Activated CD8-positive, alpha-beta T cell treated with anti-CD3 and anti-CD28 coated beads, Interleukin-2, amount 10 ng/mL, durations not matched to agents 7 days and 5 days (primary cell): ENCODE measurements at regions not wholly inside any gene's neighbourhood (a gene's known extent, or its start where the extent isn't known, plus 50 kb on each side); places are given as distances from the start of the nearest gene placed in this dataset.
"Not testable (repeated sequence)": the region's sequence is repeated elsewhere in the genome, so short reads cannot be mapped to it uniquely, and the experiment has no call there.

Source experiments
- ATAC-seq: fragments of 150-1000 bp; cut with Tn5 transposase; one replicate; pipeline ENCODE4 v1.10.0; 2021; ENCODE audit warnings: moderate library complexity
- CTCF ChIA-PET: fragments of 350-600 bp; sonication (Branson Sonifier 250); formaldehyde crosslinking; loops from one replicate; lab custom pipeline; 2021; ENCODE audit warnings: antibody characterized with exemption; lab: Charles Lee
- POLR2A ChIA-PET: fragments of 350-600 bp; sonication (Branson Sonifier 250); formaldehyde crosslinking; loops from one replicate; lab custom pipeline; 2021; ENCODE audit warnings: antibody characterized with exemption; lab: Charles Lee
- DNase-seq: peaks from one replicate; pipeline ENCODE4 v3.0.0-alpha.2; 2020
- H3K27ac Mint-ChIP-seq: one replicate; pipeline ENCODE4 v1.8.0; 2021; ENCODE audit warnings: mild to moderate bottlenecking, mixed read lengths
- H3K27me3 Mint-ChIP-seq: one replicate; pipeline ENCODE4 v1.8.0; 2021; ENCODE audit warnings: low read depth, mixed read lengths
- H3K36me3 Mint-ChIP-seq: one replicate; pipeline ENCODE4 v1.8.0; 2021; ENCODE audit warnings: low read depth, mixed read lengths
- H3K4me1 Mint-ChIP-seq: one replicate; pipeline ENCODE4 v1.8.0; 2021; ENCODE audit warnings: low read depth, mixed read lengths
- H3K4me3 Mint-ChIP-seq: one replicate; pipeline ENCODE4 v1.8.0; 2021; ENCODE audit warnings: mild to moderate bottlenecking, mixed read lengths
- H3K9me3 Mint-ChIP-seq: one replicate; pipeline ENCODE4 v1.8.0; 2022; ENCODE audit warnings: mixed read lengths; ENCODE audit not compliant: insufficient read depth

DNA sequence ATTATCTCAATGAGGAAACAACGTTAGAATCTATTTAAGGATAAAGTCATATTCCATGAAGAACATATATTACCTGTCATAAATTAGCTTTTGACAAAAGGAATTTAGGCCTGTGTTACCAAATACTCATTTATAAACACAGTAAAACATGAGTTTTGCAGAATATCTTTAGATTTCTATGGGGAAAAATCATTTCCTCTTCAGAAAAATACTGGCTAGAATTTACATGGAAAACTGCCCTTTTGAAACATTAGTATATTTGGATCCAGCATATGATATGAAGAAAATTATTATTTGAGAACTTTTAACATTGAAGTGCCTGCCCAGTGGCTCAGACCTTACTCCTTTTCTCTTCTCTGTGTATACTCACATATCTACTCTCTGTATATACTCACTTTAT lies 131.4 kb upstream of the NEIL3 start:
- ATAC-seq, result no peak
- H3K36me3 Mint-ChIP-seq, result no peaks in the 10 kb centered on the region
- H3K4me1 Mint-ChIP-seq, result no peaks in the 10 kb centered on the region
- ChIA-PET POLR2A (no interaction called here), CTCF (no interaction called here)
- no peaks in the 10 kb centered on the region for H3K27me3 Mint-ChIP-seq
- H3K9me3 Mint-ChIP-seq, result no peaks in the 10 kb centered on the region
- no peak overlapping the region for H3K27ac Mint-ChIP-seq
- DNase-seq, result no peak
- H3K4me3 Mint-ChIP-seq, result no peak overlapping the region

- Mint-ChIP-seq H3K27ac (no peak overlapping the region), H3K36me3 (no peaks in the 10 kb centered on the region), H3K4me1 (no peaks in the 10 kb centered on the region), H3K4me3 (no peak overlapping the region), H3K9me3 (no peaks in the 10 kb centered on the region), H3K27me3 (no peaks in the 10 kb centered on the region)
- ChIA-PET POLR2A (no interaction called here), CTCF (no interaction called here)
- no peak for ATAC-seq
- DNase-seq, result no peak
Measured at GRCh38 chr4:177182166-177182565, 127.5 kb upstream of the NEIL3 start.

- Mint-ChIP-seq H3K4me1 (no peaks in the 10 kb centered on the region), H3K27me3 (no peaks in the 10 kb centered on the region), H3K9me3 (no peaks in the 10 kb centered on the region), H3K27ac (no peak overlapping the region), H3K36me3 (no peaks in the 10 kb centered on the region), H3K4me3 (no peak overlapping the region)
- DNase-seq (no peak), ATAC-seq (no peak)
- ChIA-PET POLR2A (no interaction called here), CTCF (no interaction called here)
Measured at GRCh38 chr4:177182728-177183127, 126.9 kb upstream of the NEIL3 start.

- Mint-ChIP-seq H3K9me3 (no peaks in the 10 kb centered on the region), H3K36me3 (no peaks in the 10 kb centered on the region), H3K4me1 (no peaks in the 10 kb centered on the region), H3K27me3 (no peaks in the 10 kb centered on the region), H3K4me3 (no peak overlapping the region), H3K27ac (no peak overlapping the region)
- CTCF ChIA-PET, result no interaction called here
- DNase-seq, result no peak
- no peak for ATAC-seq
- POLR2A ChIA-PET, result no interaction called here
Measured at GRCh38 chr4:177185151-177185550, 124.5 kb upstream of the NEIL3 start.

- Mint-ChIP-seq H3K36me3 (no peaks in the 10 kb centered on the region), H3K27me3 (no peaks in the 10 kb centered on the region), H3K27ac (no peak overlapping the region), H3K4me3 (no peak overlapping the region), H3K9me3 (no peaks in the 10 kb centered on the region), H3K4me1 (no peaks in the 10 kb centered on the region)
- CTCF ChIA-PET, result no interaction called here
- DNase-seq (no peak), ATAC-seq (no peak)
- POLR2A ChIA-PET, result no interaction called here
Measured at GRCh38 chr4:177185579-177185978, 124.1 kb upstream of the NEIL3 start.

DNA sequence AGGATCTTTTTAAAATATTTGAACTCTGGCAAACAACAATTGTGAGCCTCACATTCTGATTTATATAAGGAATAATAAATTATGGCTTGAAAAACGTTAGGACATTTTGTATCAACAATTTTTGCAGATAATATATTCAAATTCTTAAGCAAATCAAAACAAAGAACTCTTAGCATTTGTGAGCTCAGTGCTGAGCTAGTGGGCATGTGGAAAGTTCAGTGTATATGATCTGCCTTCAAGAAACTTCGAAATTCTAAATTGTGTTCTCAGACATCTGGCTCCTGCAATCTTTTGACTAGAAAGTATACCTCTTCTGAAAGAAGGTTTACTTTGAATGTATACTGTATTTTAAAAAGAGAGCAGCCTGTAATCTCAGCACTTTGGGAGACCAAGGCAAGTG lies 122.3 kb upstream of the NEIL3 start:
- H3K27ac Mint-ChIP-seq, result no peak overlapping the region
- DNase-seq, result no peak
- H3K9me3 Mint-ChIP-seq, result no peaks in the 10 kb centered on the region
- ChIA-PET CTCF (no interaction called here), POLR2A (no interaction called here)
- H3K36me3 Mint-ChIP-seq, result no peaks in the 10 kb centered on the region
- no peak for ATAC-seq
- no peak overlapping the region for H3K4me3 Mint-ChIP-seq
- H3K4me1 Mint-ChIP-seq, result no peaks in the 10 kb centered on the region
- H3K27me3 Mint-ChIP-seq, result no peaks in the 10 kb centered on the region

GRCh38 chr4:177190995-177191580 lies 118.6 kb upstream of the NEIL3 start:
- no peaks in the 10 kb centered on the region for H3K4me1 Mint-ChIP-seq
- no peak overlapping the region for H3K4me3 Mint-ChIP-seq
- H3K9me3 Mint-ChIP-seq, result no peaks in the 10 kb centered on the region
- H3K27me3 Mint-ChIP-seq, result no peaks in the 10 kb centered on the region
- no peak for DNase-seq
- ChIA-PET POLR2A (no interaction called here), CTCF (no interaction called here)
- no peak overlapping the region for H3K27ac Mint-ChIP-seq
- H3K36me3 Mint-ChIP-seq, result no peaks in the 10 kb centered on the region
- ATAC-seq, result no peak

GRCh38 chr4:177191586-177191985 lies 118.1 kb upstream of the NEIL3 start:
- Mint-ChIP-seq H3K4me1 (no peaks in the 10 kb centered on the region), H3K36me3 (no peaks in the 10 kb centered on the region), H3K27me3 (no peaks in the 10 kb centered on the region), H3K9me3 (no peaks in the 10 kb centered on the region), H3K27ac (no peak overlapping the region), H3K4me3 (no peak overlapping the region)
- POLR2A ChIA-PET, result no interaction called here
- no peak for ATAC-seq
- CTCF ChIA-PET, result no interaction called here
- DNase-seq, result no peak

GRCh38 chr4:177191991-177192390 lies 117.7 kb upstream of the NEIL3 start:
- H3K36me3 Mint-ChIP-seq, result no peaks in the 10 kb centered on the region
- no peak for DNase-seq
- ChIA-PET POLR2A (no interaction called here), CTCF (no interaction called here)
- ATAC-seq, result no peak
- no peaks in the 10 kb centered on the region for H3K4me1 Mint-ChIP-seq
- H3K27ac Mint-ChIP-seq, result no peak overlapping the region
- no peaks in the 10 kb centered on the region for H3K27me3 Mint-ChIP-seq
- H3K9me3 Mint-ChIP-seq, result no peaks in the 10 kb centered on the region
- no peak overlapping the region for H3K4me3 Mint-ChIP-seq

GRCh38 chr4:177193024-177193715 lies 116.5 kb upstream of the NEIL3 start:
- H3K4me1 Mint-ChIP-seq, H3K27ac Mint-ChIP-seq, CTCF ChIA-PET, H3K27me3 Mint-ChIP-seq, H3K4me3 Mint-ChIP-seq, H3K36me3 Mint-ChIP-seq, ATAC-seq, DNase-seq, POLR2A ChIA-PET, H3K9me3 Mint-ChIP-seq: not testable (repeated sequence)

DNA sequence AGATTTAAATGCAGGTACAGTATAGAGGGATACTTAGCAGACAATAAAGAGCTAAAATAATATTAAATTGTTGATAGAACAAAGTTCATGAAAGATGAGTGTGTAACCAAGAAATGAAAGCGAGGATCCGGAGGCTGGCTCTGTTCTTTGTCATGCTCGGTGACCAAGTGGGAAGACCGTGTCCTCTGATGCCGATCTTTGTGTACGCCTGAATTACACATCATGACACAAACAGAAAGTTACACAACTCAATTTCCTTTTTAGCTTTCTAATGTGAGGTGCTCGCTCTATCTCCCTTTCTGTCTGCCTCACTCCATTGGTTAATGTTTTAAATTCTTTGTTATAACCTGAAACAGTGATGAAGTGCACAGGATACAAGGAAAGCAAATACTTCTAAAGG lies 114.8 kb upstream of the NEIL3 start:
- Mint-ChIP-seq H3K4me1 (no peaks in the 10 kb centered on the region), H3K27me3 (no peaks in the 10 kb centered on the region), H3K27ac (no peak overlapping the region), H3K36me3 (no peaks in the 10 kb centered on the region), H3K4me3 (no peak overlapping the region), H3K9me3 (no peaks in the 10 kb centered on the region)
- CTCF ChIA-PET, result interaction anchor here (0.5 kb wide), 1 partner anchor 44 kb away, joined by 3 read pairs; no protein-coding TSS in a partner anchor
- POLR2A ChIA-PET, result no interaction called here
- DNase-seq, result no peak
- no peak for ATAC-seq

- Mint-ChIP-seq H3K9me3 (no peaks in the 10 kb centered on the region), H3K4me1 (no peaks in the 10 kb centered on the region), H3K27me3 (no peaks in the 10 kb centered on the region), H3K4me3 (no peak overlapping the region), H3K27ac (no peak overlapping the region), H3K36me3 (no peaks in the 10 kb centered on the region)
- ATAC-seq (no peak), DNase-seq (no peak)
- ChIA-PET CTCF (no interaction called here), POLR2A (no interaction called here)
Measured at GRCh38 chr4:177196615-177197014, 113.1 kb upstream of the NEIL3 start.

- Mint-ChIP-seq H3K27me3 (no peaks in the 10 kb centered on the region), H3K4me3 (no peak overlapping the region), H3K36me3 (no peaks in the 10 kb centered on the region), H3K4me1 (peaks cover 4% of the 10 kb centered on the region), H3K27ac (no peak overlapping the region), H3K9me3 (no peaks in the 10 kb centered on the region)
- ChIA-PET CTCF (no interaction called here), POLR2A (no interaction called here)
- ATAC-seq (no peak), DNase-seq (no peak)
Measured at GRCh38 chr4:177201614-177202013, 108.1 kb upstream of the NEIL3 start.
